ENCODE measurements at regions not wholly inside any gene's neighbourhood (a gene's known extent, or its start where the extent isn't known, plus 50 kb on each side); places are given as distances from the start of the nearest gene placed in this dataset.

- no peak for DNase-seq (ENCODE audit: insufficient read length, low spot score)
- FAIRE-seq = no peak
Observed at GRCh38 chr2:105596411-105596921, 148.2 kb upstream of the NCK2 start.

DNA sequence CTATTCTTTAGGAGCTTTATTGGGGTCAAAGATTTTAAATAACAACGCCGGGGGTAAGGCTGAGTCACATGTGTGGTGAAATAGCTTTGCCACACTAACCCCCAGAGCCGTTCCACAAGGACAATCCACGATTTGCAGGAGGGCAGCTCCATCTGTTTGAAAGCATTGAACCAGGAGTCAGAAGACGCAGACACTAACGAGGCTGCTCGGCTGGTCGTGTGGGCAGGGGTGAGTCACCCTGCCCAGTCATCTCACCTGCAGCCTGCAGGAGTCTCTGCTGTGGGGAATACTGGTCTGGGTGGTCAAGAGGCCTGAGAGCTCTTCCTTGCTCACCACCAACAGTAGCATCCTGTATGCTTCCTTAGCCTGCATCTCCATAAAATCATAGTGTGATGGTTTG, 149.2 kb upstream of the NCK2 start:
- FAIRE-seq = no peak

DNA sequence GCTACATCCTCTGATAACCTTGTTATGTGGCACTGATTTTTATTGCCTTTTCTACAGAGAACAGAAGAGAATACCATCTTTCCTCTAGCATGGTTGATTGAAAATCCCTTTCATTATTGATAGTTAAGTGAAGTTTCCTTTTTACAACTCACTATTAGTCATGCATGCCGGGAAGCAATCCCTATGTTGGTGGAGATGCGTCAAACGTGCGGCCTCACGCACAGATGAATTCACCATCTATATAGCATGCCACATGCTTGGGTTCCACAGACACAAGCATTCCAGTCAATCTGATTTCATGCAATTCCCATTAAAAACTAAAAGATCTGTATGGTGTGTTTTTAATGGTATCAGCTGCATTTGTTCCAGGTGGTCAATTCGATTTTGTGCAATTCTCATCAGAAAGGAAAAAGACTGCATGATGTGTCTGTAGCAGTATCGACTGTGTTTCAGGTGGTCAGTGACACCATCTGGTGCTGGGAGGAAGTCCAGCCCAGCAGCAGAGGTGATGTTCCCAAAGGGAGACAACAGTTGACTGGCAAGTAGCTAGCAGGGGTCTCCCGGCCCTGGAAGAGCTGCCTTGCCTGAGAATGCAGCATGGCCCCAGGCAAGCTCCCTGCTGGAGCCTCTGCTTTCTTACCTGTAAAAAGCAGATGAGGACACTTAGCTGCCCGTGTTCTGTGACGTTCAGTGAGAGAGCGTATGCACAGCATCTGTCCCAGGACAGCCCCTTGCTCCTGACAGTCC, 151.3 kb upstream of the NCK2 start:
- no peak for FAIRE-seq
- no peak for DNase-seq (ENCODE audit: insufficient read length, low spot score)

More for the DNA sequence above, 149.2 kb upstream of the NCK2 start:
- no peak for DNase-seq (ENCODE audit: insufficient read length, low spot score)

GRCh38 chr2:105592288-105592687, 152.4 kb upstream of the NCK2 start:
- no peak for FAIRE-seq
- DNase-seq (ENCODE audit: insufficient read length, low spot score) = no peak

DNA sequence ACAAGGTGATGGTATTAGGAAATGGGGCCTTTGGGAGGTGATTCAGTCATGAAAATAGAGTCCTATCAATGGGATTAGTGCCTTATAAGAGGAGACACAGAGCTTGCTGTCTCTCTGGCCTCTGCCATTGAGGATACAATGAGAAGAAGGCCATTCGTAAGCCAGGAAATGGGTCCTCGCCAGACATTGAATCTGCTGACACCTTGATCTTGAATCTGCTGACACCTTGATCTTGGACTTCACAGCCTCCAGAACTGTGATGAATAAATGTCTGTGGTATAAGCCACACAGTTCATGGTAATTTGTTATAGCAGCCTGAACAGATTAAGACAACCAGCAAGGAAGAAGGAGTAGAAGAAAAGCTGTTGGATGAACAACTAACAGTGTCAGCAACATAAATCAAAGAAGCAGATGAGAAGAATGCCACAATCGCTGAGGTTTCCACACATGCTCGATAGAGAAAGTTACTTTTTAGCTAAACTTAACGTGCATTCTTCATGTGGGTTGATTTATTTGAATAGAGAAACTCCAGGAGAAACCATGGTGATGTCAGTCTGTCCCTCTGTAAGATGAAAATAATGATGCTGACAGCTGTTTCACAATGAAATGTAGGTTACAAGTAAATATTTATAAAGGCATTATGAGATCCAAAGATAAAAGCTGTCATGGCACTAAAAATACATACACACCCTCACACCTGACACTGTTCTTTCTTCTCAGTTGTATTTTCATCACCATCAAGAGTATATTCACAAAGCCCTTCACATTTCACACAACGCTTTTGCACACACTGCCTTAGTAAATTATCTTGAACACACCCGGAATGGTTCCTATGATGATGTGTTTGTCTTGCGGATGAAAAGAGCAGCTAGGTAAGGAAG, 153.7 kb upstream of the NCK2 start:
- DNase-seq (ENCODE audit: insufficient read length, low spot score) (no peak), FAIRE-seq (no peak)

DNA sequence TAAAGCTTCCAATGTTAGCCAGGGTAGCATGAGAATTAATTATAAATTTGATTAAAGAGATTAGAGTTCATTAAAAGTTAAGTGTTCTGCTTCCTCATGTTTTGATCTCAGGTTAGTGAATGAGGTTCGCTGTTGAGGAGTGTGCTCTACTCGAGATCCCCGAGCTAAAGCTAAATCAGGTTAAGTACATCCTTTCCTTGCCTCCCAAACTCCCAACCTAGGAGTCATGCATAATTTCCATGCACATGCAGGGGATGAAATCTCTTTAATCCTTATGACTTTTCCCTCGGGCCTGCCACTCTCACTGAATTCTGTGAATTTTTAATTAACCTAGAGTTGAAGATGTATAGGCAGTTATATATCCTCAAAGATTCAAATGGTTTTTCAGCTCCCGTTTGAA, 156.1 kb upstream of the NCK2 start:
- FAIRE-seq (no peak), DNase-seq (ENCODE audit: insufficient read length, low spot score) (no peak)

- FAIRE-seq = no peak
Observed at GRCh38 chr2:105587637-105588036, 157.1 kb upstream of the NCK2 start.

GRCh38 chr2:105584435-105585010, 160.2 kb upstream of the NCK2 start:
- FAIRE-seq (no peak), DNase-seq (ENCODE audit: insufficient read length, low spot score) (no peak)

More at GRCh38 chr2:105587637-105588036, 157.1 kb upstream of the NCK2 start:
- no peak for DNase-seq (ENCODE audit: insufficient read length, low spot score)

DNA sequence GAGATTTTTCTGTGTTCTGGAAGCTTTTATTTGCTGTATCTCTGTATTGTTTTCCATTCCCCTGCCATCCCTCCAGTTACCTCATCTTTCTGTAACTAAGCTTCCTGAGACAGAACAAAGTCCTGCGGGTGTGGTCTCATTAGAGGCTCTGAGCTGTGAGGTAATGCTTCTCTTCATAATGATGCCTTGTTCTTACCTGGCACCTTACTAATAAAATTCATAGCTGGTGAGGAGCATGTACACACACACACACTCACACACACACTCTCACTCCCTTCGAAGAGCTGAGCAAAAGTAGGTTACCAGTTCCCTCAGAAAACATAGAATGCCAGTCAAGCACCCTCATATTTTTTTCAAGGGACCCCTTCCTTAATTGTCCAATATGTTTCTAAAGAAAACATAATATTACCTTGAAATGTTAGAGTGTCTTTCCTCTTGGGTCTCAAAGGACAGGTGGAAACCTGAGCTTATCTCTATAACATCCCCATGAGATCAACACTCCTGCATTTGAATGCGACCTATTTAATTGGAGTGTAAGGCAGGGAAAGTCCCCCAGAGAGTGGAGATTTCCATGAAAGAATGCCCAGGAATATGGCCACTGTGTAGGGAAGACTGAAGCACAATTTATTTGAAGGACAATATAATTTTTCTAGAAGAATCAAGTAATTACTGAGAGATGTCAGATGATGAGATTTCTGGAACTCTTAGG, 161.6 kb upstream of the NCK2 start:
- no peak for FAIRE-seq
- no peak for DNase-seq (ENCODE audit: insufficient read length, low spot score)

GRCh38 chr2:105581555-105581944, 163.2 kb upstream of the NCK2 start:
- FAIRE-seq (no peak), DNase-seq (ENCODE audit: insufficient read length, low spot score) (no peak)

DNA sequence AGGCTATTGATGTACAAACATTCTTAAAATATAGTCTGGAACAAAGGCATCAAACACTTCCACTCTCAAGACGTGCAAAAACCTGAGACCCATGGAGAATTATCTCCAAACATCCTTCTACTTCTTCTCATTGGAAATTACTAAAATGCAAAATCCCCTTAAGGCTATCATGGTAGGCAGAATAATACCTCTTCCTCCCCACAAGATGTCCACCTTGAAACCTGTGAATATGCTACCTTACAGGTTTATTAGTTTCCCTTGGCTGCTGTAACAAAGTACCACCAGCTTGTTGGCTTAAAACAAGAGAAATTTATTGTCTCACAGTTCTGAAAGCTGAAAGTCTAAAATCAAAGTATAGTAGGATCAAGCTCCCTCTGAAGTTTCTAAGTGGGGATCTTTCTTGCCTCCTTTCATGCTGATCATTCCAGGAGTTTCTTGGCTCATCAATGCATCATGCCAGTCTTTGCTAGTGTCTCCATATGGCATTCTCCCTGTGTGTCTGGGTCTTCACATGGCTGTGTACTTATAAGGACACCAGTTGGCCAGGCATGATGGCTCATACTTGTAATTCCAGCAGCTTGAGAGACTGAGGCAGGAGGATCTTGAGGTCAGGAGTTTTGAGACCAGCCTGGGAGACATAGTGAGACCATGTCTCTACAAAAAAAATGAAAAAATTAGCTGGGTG, 163.7 kb upstream of the NCK2 start:
- FAIRE-seq (no peak), DNase-seq (ENCODE audit: insufficient read length, low spot score) (no peak)

GRCh38 chr2:105580216-105580615, 164.5 kb upstream of the NCK2 start:
- FAIRE-seq (no peak), DNase-seq (ENCODE audit: insufficient read length, low spot score) (no peak)

- DNase-seq (ENCODE audit: insufficient read length, low spot score) = no peak
- FAIRE-seq = no peak
Observed at GRCh38 chr2:105578166-105578565, 166.5 kb upstream of the NCK2 start.

DNA sequence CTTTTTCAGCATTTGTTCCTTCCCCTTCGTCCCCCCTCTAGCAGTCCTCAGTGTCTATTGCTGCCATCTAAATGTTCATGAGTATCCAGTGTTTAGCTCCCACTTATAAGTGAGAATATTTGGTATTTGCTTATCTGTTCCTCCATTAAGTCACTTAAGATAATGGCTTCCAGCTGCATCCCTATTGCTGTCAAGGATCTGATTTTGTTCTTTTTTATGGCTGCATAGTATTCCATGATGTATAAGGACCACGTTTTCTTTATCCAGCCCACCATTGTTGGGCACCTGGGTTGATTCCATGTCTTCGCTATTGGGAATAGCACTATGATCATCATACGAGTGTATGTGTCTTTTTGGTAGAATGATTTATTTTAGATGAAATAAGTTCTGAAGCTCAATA, 166.9 kb upstream of the NCK2 start:
- DNase-seq (ENCODE audit: insufficient read length, low spot score) (no peak), FAIRE-seq (no peak)

- peak; percentile 15 for DNase-seq (ENCODE audit: insufficient read length, low spot score)
- no peak for FAIRE-seq
Observed at GRCh38 chr2:105576440-105577241, 168.1 kb upstream of the NCK2 start.

- DNase-seq (ENCODE audit: insufficient read length, low spot score) (no peak), FAIRE-seq (no peak)
Observed at GRCh38 chr2:105576050-105576439, 168.7 kb upstream of the NCK2 start.

DNA sequence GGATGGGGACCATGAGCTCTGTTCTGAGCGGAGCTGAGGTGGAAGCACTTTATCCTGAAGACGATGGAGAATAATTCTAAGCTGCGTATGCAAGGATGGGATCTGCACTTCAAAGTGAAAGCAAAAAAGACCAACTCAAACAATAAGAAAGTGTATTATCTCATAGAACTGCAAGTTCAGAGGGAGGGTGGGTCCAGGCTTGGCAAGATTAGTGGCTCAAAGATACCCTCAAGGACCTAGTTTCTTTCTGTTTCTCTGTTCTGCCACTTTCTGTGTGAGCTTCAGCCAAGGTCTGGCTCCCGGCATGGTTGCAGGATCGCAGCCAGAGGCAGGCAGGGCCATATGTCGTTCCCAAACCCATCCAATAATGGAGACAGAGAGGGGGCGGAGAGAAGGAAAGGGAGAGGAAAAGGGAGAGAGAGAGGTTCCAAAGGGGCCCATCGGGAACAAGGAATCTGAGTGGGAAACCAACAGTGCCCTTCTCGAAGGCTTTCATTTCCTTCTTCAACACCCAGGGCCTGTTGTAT, 169.2 kb upstream of the NCK2 start:
- DNase-seq (ENCODE audit: insufficient read length, low spot score) = no peak
- FAIRE-seq = no peak

GRCh38 chr2:105574796-105575344, 169.8 kb upstream of the NCK2 start:
- FAIRE-seq (no peak), DNase-seq (ENCODE audit: insufficient read length, low spot score) (no peak)
